Stomach (tissue), 8 donors: ENCODE measurements at regions not wholly inside any gene's neighbourhood (a gene's known extent, or its start where the extent isn't known, plus 50 kb on each side); places are given as distances from the start of the nearest gene placed in this dataset.

Source experiments
- DNase-seq, 2 donors: peaks; one replicate each; pipeline versions ENCODE4 v3.0.0 to v3.0.0-alpha.2; 2013 to 2019
- H3K27ac ChIP-seq, 5 donors: fragments of 200-600 bp in 4 of 5; sonication (generic) in 4 of 5; one replicate each; pipeline ENCODE4 v1.5.1; 2013 to 2019; ENCODE audit warnings: mild to moderate bottlenecking in 1 of 5, moderate library complexity in 1 of 5
- H3K27me3 ChIP-seq, 3 donors: fragments of 200-600 bp; sonication (generic); one replicate each; pipeline ENCODE4 v1.5.1; 2017 to 2019; ENCODE audit warnings: mixed run types in 1 of 3
- H3K36me3 ChIP-seq, 4 donors: fragments of 200-600 bp; sonication (generic); 1 replicate in 3 of 4; 2 replicates in 1 of 4; pipeline ENCODE4 v1.5.1; 2016 to 2019
- H3K4me1 ChIP-seq, 4 donors: fragments of 200-600 bp; sonication (generic); one replicate each; pipeline ENCODE4 v1.5.1; 2016 to 2019
- H3K4me3 ChIP-seq, 4 donors: fragments of 200-600 bp; sonication (generic) in 3 of 4; one replicate each; pipeline ENCODE4 v1.5.1; 2016 to 2019; ENCODE audit warnings: mild to moderate bottlenecking in 1 of 4
- H3K9me3 ChIP-seq, 4 donors: fragments of 200-600 bp; sonication (generic); one replicate each; pipeline ENCODE4 v1.5.1; 2016 to 2019
- EP300 ChIP-seq: sonication (generic); formaldehyde crosslinking; IDR thresholded peaks from one replicate; pipeline ENCODE4 v1.6.1; 2017; ENCODE audit warnings: antibody characterized with exemption
- POLR2A ChIP-seq, 4 donors: fragments of 450-650 bp; IDR thresholded peaks; one replicate each; pipeline ENCODE4 v1.6.1; 2016; ENCODE audit warnings: antibody characterized with exemption in 4 of 4, control low read depth in 2 of 4, mild to moderate bottlenecking in 1 of 4, moderate library complexity in 1 of 4
- POLR2AphosphoS5 ChIP-seq, 3 donors: sonication (generic); formaldehyde crosslinking; IDR thresholded peaks; one replicate each; pipeline ENCODE4 v1.6.1; 2016; ENCODE audit warnings: antibody characterized with exemption in 3 of 3
- WGBS, 5 donors: extraction: QIAGEN DNeasy Blood & Tissue Kit in 3 of 5; methylation state at CpG; one replicate each; pipeline versions ENCODE4 v1.1.5 to v1.1.7; 2013 to 2018; 5-methylcytosine and 5-hydroxymethylcytosine counted together
- intact Hi-C: fragments of 100-400 bp; cut with DNase I; formaldehyde crosslinking; loops from one replicate; pipeline ENCODE4 v1.15.1; 2023; ENCODE audit warnings: low total_unique reads
- TF ChIP-seq, protein P1 (sequence below), 7 experiments: fragments of 450-650 bp in 4 of 7; fragments of 200-600 bp in 3 of 7; sonication (generic) in 3 of 7; IDR thresholded peaks; one replicate each; pipeline ENCODE4 v1.5.1; 2016 to 2019; ENCODE audit warnings: antibody characterized with exemption in 7 of 7, control low read depth in 2 of 7, mild to moderate bottlenecking in 1 of 7
- donor health status: healthy with polysubstance abuse.
- donor health status: Bipolar disorder and iron deficiency.
- donor health status: healthy.

DNA sequence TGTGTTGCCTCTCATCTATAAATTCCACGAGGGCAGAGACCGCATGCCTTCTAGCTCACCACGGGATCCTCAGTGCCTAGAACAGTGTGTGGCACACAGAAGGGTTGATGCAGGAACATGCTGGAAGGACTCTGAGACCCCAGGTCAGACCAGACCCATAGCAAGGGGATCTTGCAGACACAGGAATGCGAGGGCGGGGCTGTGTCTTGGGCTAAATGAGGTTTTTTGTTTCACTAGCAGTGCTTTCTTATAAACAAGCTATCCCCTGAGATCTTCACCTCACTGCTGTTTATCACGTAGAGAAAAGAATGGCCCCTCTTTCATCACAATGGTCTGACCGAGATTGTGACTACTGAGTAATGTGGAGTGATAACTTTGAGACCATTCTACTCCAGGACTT is 122.4 kb downstream of the IRX2 start:
- H3K36me3 ChIP-seq, result no peaks in the 10 kb centered on the region
- DNase-seq, result no peak
- intact Hi-C loops, result no loop called here
- peaks cover 0 to 4% (median 0%) of the 10 kb centered on the region in 3 donors for H3K27me3 ChIP-seq
- no peak overlapping the region for H3K4me3 ChIP-seq
- WGBS, 5 donors, result 36 to 60% (median 53%) methylated on average over 7 of the region's 7 CpGs
- no peaks in the 10 kb centered on the region for H3K4me1 ChIP-seq
- TF ChIP-seq POLR2A (IDR thresholded peaks at IDR 0.05) (no peak), EP300 (no peak), POLR2AphosphoS5 (IDR thresholded peaks at IDR 0.05) (no peak)
- TF ChIP-seq, protein P1, sequence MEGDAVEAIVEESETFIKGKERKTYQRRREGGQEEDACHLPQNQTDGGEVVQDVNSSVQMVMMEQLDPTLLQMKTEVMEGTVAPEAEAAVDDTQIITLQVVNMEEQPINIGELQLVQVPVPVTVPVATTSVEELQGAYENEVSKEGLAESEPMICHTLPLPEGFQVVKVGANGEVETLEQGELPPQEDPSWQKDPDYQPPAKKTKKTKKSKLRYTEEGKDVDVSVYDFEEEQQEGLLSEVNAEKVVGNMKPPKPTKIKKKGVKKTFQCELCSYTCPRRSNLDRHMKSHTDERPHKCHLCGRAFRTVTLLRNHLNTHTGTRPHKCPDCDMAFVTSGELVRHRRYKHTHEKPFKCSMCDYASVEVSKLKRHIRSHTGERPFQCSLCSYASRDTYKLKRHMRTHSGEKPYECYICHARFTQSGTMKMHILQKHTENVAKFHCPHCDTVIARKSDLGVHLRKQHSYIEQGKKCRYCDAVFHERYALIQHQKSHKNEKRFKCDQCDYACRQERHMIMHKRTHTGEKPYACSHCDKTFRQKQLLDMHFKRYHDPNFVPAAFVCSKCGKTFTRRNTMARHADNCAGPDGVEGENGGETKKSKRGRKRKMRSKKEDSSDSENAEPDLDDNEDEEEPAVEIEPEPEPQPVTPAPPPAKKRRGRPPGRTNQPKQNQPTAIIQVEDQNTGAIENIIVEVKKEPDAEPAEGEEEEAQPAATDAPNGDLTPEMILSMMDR (IDR thresholded peaks at IDR 0.05), result no peak
- peaks cover 0 to 4% (median under 1%) of the 10 kb centered on the region in 4 donors for H3K9me3 ChIP-seq
- no peak overlapping the region for H3K27ac ChIP-seq

- TF ChIP-seq POLR2AphosphoS5 (IDR thresholded peaks at IDR 0.05), result no peak
- TF ChIP-seq, protein P1 (IDR thresholded peaks at IDR 0.05), result no peak
- no peak for TF ChIP-seq POLR2A (IDR thresholded peaks at IDR 0.05)
- no peak for TF ChIP-seq EP300
- no peak overlapping the region for H3K4me3 ChIP-seq
- 85 to 90% (median 89%) methylated on average over 13 of the region's 13 CpGs for WGBS, 5 donors
Measured at GRCh38 chr5:2627867-2628266, 123.6 kb downstream of the IRX2 start.

DNA sequence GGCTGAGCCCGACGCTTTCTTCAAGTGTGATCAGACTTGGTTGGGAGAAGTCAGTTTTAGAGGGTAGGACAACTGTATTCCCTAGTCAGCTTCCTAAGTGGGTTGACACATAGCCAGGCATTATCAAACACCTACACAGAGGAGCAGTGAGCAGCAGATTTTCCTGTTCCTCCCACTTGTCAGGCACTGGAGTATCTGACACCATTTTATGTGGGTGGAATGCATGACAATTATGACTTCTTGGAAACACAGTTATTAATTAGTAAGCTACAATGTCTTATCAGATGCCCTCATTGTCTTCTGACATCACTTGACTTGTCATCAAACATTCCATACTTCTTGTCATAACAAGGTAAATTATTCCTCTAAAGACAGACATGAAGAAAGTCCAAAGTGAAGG is 124.9 kb downstream of the IRX2 start:
- Histone ChIP-seq H3K9me3 (peaks cover 0 to 4% (median 0%) of the 10 kb centered on the region in 4 donors), H3K36me3 (no peaks in the 10 kb centered on the region), H3K27ac (no peak overlapping the region), H3K4me3 (no peak overlapping the region), H3K4me1 (no peaks in the 10 kb centered on the region), H3K27me3 (no peaks in the 10 kb centered on the region)
- DNase-seq, result no peak
- WGBS, 5 donors, result 93 to 97% (median 94%) methylated on average over 2 of the region's 2 CpGs
- intact Hi-C loops, result no loop called here
- TF ChIP-seq EP300, result no peak

More at GRCh38 chr5:2627867-2628266, 123.6 kb downstream of the IRX2 start:
- H3K9me3 ChIP-seq, result peaks cover 0 to 4% (median 0%) of the 10 kb centered on the region in 4 donors
- no peak for DNase-seq
- H3K27me3 ChIP-seq, result peaks cover 0 to 4% (median 0%) of the 10 kb centered on the region in 3 donors
- no peaks in the 10 kb centered on the region for H3K4me1 ChIP-seq
- H3K27ac ChIP-seq, result no peak overlapping the region
- no peaks in the 10 kb centered on the region for H3K36me3 ChIP-seq
- intact Hi-C loops, result no loop called here

DNA sequence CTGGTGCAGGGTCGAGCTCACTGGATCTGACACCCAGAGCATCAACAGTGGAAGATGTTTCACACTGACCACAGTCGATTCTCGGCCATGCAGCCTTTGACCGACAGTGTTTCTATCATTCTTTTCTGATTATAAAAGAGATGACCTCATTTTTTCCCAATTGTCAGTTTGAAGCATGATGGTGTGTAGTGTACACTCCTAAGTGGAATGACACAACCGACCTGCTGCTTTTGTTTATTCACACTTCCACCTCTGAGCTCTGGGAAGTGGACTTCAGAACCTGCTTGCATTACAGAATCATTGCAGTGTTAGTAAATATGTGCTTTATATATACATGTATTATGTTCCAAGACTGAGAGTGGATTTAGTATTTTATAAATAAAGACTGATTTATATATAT is 128.6 kb downstream of the IRX2 start:
- 51 to 63% (median 57%) methylated on average over 5 of the region's 5 CpGs for WGBS, 5 donors
- no peak for DNase-seq
- Histone ChIP-seq H3K4me1 (no peaks in the 10 kb centered on the region), H3K27me3 (peaks cover 0 to 16% (median 0%) of the 10 kb centered on the region in 3 donors), H3K9me3 (no peaks in the 10 kb centered on the region), H3K4me3 (no peak overlapping the region), H3K27ac (no peak overlapping the region), H3K36me3 (no peaks in the 10 kb centered on the region)
- intact Hi-C loops, result no loop called here
- TF ChIP-seq POLR2A (IDR thresholded peaks at IDR 0.05), result no peak

- no peak overlapping the region for H3K27ac ChIP-seq
- DNase-seq, result no peak
- no peak overlapping the region for H3K4me3 ChIP-seq
- H3K36me3 ChIP-seq, result no peaks in the 10 kb centered on the region
- H3K27me3 ChIP-seq, result peaks cover 0 to 16% (median 0%) of the 10 kb centered on the region in 3 donors
- intact Hi-C loops, result no loop called here
- WGBS, 5 donors, result 79 to 85% (median 82%) methylated on average over 8 of the region's 8 CpGs
- TF ChIP-seq EP300 (no peak), POLR2A (IDR thresholded peaks at IDR 0.05) (no peak), POLR2AphosphoS5 (IDR thresholded peaks at IDR 0.05) (no peak)
- TF ChIP-seq, protein P1 (IDR thresholded peaks at IDR 0.05), result no peak
- H3K4me1 ChIP-seq, result no peaks in the 10 kb centered on the region
- H3K9me3 ChIP-seq, result no peaks in the 10 kb centered on the region
Measured at GRCh38 chr5:2621631-2622030, 129.8 kb downstream of the IRX2 start.
